OCI-LY1 (cell line): ENCODE measurements at regions not wholly inside any gene's neighbourhood (a gene's known extent, or its start where the extent isn't known, plus 50 kb on each side); places are given as distances from the start of the nearest gene placed in this dataset.

Source experiments
- H2AFZ ChIP-seq: fragments of 200-600 bp; sonication (generic), shearing (Covaris generic); 2 replicates; pipeline ENCODE4 v1.6.0; 2014; ENCODE audit warnings: antibody characterized with exemption, mild to moderate bottlenecking, low read length
- H3F3A ChIP-seq: fragments of 200-600 bp; sonication (generic), shearing (Covaris generic); 2 replicates; pipeline ENCODE4 v1.6.0; 2014; ENCODE audit warnings: mild to moderate bottlenecking, antibody characterized with exemption, low read length, moderate library complexity; ENCODE audit not compliant: insufficient read depth
- H3K27ac ChIP-seq: fragments of 200-600 bp; sonication (generic); 2 replicates; pipeline ENCODE4 v1.5.1; 2014; ENCODE audit warnings: low read length, mixed run types, mild to moderate bottlenecking, low read depth; ENCODE audit not compliant: poor library complexity, severe bottlenecking
- H3K27me3 ChIP-seq: fragments of 200-600 bp; sonication (generic); 2 replicates; pipeline ENCODE4 v1.6.0; 2014; ENCODE audit warnings: antibody characterized with exemption, mild to moderate bottlenecking, low read length, moderate library complexity; ENCODE audit not compliant: insufficient read depth
- H3K36me3 ChIP-seq: fragments of 200-600 bp; sonication (generic); 2 replicates; pipeline ENCODE4 v1.6.1; 2014; ENCODE audit warnings: mild to moderate bottlenecking, antibody characterized with exemption, low read length, moderate library complexity, mixed read lengths; ENCODE audit not compliant: insufficient read depth
- H3K4me1 ChIP-seq: fragments of 200-600 bp; sonication (generic); 2 replicates; pipeline ENCODE4 v1.5.1; 2014; ENCODE audit warnings: mild to moderate bottlenecking, low read length, moderate library complexity; ENCODE audit not compliant: insufficient read depth, severe bottlenecking
- H3K4me2 ChIP-seq: fragments of 200-600 bp; sonication (generic), shearing (Covaris generic); 2 replicates; pipeline ENCODE4 v1.6.1; 2014; ENCODE audit warnings: low read length
- H3K4me3 ChIP-seq: fragments of 200-600 bp; sonication (generic); 2 replicates; pipeline ENCODE4 v1.5.1; 2014; ENCODE audit warnings: low read length, low read depth, mild to moderate bottlenecking, mixed read lengths; ENCODE audit not compliant: poor library complexity, severe bottlenecking
- H3K79me2 ChIP-seq: fragments of 200-600 bp; shearing (Covaris generic); 2 replicates; pipeline ENCODE4 v1.6.1; 2016; ENCODE audit warnings: mixed run types, low read length, mixed read lengths; ENCODE audit not compliant: insufficient read depth
- H3K9ac ChIP-seq: fragments of 200-600 bp; sonication (generic), shearing (Covaris generic); 2 replicates; pipeline ENCODE4 v1.6.1; 2014; ENCODE audit warnings: mild to moderate bottlenecking, low read length, mixed read lengths
- H3K9me2 ChIP-seq: fragments of 200-600 bp; sonication (generic), shearing (Covaris generic); 2 replicates; pipeline ENCODE4 v1.6.1; 2014; ENCODE audit warnings: low read depth, mild to moderate bottlenecking, low read length, mixed read lengths
- H3K9me3 ChIP-seq: fragments of 200-600 bp; shearing (Covaris generic); 2 replicates; pipeline ENCODE4 v1.6.1; 2014; ENCODE audit warnings: low read length, mixed read lengths
- H4K20me1 ChIP-seq: fragments of 200-600 bp; sonication (generic), shearing (Covaris generic); 2 replicates; pipeline ENCODE4 v1.6.0; 2016; ENCODE audit warnings: mild to moderate bottlenecking, low read length; ENCODE audit not compliant: insufficient read depth
- EZH2 ChIP-seq: fragments of 200-600 bp; sonication (generic), shearing (Covaris generic); IDR thresholded peaks from 2 replicates; pipeline ENCODE4 v1.8.0; 2017; ENCODE audit warnings: borderline replicate concordance, mixed run types, mild to moderate bottlenecking, antibody characterized with exemption, low read length, moderate library complexity, mixed read lengths
- TF ChIP-seq, protein P1 (sequence below): fragments of 200-600 bp; sonication (generic), shearing (Covaris generic); IDR thresholded peaks from 2 replicates; pipeline ENCODE4 v1.5.1; 2017; ENCODE audit warnings: mild to moderate bottlenecking, antibody characterized with exemption, low read length, moderate library complexity, mixed read lengths

DNA sequence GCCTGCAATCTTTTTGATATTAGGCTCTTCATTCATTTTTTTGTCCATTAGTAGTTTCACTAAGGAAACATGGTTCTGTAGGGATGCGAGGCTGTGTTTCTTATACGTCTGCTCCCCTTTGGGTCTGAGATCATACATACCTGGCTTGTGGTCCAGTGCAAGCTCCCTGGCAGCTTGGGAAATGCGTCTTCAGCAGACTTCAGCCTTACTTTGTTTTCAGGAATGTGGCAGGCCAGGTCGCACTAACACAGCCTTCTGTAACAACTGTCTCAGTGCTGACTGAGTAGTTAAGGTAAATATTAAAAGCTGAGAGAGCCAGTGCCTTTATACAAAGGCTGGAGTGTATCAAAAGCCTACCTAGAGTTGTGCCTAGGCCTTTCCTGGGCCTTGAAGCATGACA, 970.5 kb upstream of the EEF2KMT start:
- Histone ChIP-seq H3K36me3 (no peaks in the 10 kb centered on the region), H3K9ac (no peak overlapping the region), H3K4me3 (no peak overlapping the region), H3F3A (no peaks in the 10 kb centered on the region), H3K27ac (no peak overlapping the region), H3K9me3 (no peaks in the 10 kb centered on the region), H3K9me2 (no peaks in the 10 kb centered on the region), H3K27me3 (0 out of 2 replicates have a peak, but pooled peaks cover 4% of the 10 kb centered on the region), H3K4me2 (no peak overlapping the region), H2AFZ (no peak overlapping the region), H3K4me1 (no peaks in the 10 kb centered on the region), H4K20me1 (no peaks in the 10 kb centered on the region), H3K79me2 (no peaks in the 10 kb centered on the region)
- TF ChIP-seq, protein P1, sequence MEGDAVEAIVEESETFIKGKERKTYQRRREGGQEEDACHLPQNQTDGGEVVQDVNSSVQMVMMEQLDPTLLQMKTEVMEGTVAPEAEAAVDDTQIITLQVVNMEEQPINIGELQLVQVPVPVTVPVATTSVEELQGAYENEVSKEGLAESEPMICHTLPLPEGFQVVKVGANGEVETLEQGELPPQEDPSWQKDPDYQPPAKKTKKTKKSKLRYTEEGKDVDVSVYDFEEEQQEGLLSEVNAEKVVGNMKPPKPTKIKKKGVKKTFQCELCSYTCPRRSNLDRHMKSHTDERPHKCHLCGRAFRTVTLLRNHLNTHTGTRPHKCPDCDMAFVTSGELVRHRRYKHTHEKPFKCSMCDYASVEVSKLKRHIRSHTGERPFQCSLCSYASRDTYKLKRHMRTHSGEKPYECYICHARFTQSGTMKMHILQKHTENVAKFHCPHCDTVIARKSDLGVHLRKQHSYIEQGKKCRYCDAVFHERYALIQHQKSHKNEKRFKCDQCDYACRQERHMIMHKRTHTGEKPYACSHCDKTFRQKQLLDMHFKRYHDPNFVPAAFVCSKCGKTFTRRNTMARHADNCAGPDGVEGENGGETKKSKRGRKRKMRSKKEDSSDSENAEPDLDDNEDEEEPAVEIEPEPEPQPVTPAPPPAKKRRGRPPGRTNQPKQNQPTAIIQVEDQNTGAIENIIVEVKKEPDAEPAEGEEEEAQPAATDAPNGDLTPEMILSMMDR = no peak
- no peak for TF ChIP-seq EZH2

DNA sequence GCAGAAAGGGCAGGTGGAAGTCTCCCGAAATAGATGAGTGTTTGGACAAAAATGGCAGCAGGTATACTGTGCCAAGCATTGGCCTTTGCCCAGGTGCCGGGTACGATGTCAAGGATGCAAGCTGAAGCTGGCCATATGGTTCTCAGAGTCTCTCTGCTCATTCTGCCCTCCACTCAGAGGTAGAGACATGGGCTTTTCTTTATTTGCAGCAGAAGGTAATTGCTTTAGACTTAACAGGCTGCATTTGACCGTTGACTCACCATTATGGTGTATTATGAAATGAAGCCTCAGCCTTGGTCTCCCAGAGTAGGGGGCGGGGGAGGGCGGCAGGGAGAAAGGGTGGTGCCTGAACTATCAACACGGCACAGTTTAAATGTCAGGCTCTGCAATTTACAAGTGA, 969.1 kb upstream of the EEF2KMT start:
- Histone ChIP-seq H3F3A (no peaks in the 10 kb centered on the region), H3K27ac (no peak overlapping the region), H3K4me2 (no peak overlapping the region), H3K9me2 (no peaks in the 10 kb centered on the region), H3K79me2 (no peaks in the 10 kb centered on the region), H3K4me3 (no peak overlapping the region), H3K27me3 (0 out of 2 replicates have a peak, but pooled peaks cover 4% of the 10 kb centered on the region), H3K9ac (no peak overlapping the region), H2AFZ (no peak overlapping the region), H3K36me3 (no peaks in the 10 kb centered on the region), H4K20me1 (no peaks in the 10 kb centered on the region), H3K4me1 (no peaks in the 10 kb centered on the region), H3K9me3 (no peaks in the 10 kb centered on the region)
- TF ChIP-seq, protein P1 = no peak
- no peak for TF ChIP-seq EZH2

DNA sequence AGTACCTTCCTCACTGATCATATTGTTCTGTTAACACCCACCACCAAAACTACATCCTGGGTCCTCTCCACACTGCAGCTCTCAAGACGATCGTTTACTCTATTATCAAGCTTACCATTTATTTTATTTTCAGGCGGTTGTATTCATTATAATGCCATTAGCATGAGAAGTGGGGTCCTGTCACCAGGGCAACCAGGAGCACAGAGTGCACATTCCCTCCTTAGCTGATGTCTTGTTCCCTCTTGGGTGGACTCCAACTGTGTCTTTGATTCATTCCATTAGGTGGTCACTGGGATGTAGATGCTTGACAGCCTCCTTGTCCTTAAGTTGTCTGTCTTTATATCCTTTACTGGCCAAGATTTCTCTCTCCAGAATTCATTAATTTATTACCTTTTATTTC, 965.9 kb upstream of the EEF2KMT start:
- Histone ChIP-seq H3K9me2 (no peaks in the 10 kb centered on the region), H3K79me2 (no peaks in the 10 kb centered on the region), H3K27me3 (0 out of 2 replicates have a peak, but pooled peaks cover 4% of the 10 kb centered on the region), H3K36me3 (no peaks in the 10 kb centered on the region), H3K4me3 (no peak overlapping the region), H3K9ac (no peak overlapping the region), H3K4me1 (no peaks in the 10 kb centered on the region), H4K20me1 (no peaks in the 10 kb centered on the region), H3K27ac (no peak overlapping the region), H3K9me3 (no peaks in the 10 kb centered on the region), H3F3A (no peaks in the 10 kb centered on the region), H2AFZ (no peak overlapping the region), H3K4me2 (no peak overlapping the region)
- TF ChIP-seq, protein P1 = no peak
